ENCODE measurements at regions not wholly inside any gene's neighbourhood (a gene's known extent, or its start where the extent isn't known, plus 50 kb on each side); places are given as distances from the start of the nearest gene placed in this dataset.

DNA sequence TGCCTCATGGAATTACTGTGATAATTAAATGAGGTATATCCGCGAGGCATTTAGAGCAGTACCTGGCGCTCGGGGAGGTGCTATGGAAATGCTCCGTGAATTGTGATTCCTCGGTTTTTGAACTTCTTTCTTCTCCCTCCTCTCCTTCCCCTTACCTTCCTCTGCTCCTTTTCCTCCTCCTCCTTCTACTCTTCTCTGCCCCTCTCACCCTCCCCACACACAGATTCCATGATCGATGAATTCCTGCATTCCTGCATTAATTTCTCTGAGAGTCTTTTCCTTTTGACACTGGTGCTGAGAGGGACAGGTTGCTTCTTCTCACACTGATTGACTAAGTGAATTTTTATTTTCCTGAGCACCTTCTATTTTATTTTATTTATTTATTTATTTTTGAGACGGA lies 101.2 kb upstream of the RGMA start:
- H3K36me3 ChIP-seq: no peaks in the 10 kb centered on the region
- no peak overlapping the region for H3K4me3 ChIP-seq
- H3K9me3 ChIP-seq: no peaks in the 10 kb centered on the region
- WGBS, 2 donors: 82 to 87% methylated on average over 8 of the region's 8 CpGs
- TF ChIP-seq, protein P1, sequence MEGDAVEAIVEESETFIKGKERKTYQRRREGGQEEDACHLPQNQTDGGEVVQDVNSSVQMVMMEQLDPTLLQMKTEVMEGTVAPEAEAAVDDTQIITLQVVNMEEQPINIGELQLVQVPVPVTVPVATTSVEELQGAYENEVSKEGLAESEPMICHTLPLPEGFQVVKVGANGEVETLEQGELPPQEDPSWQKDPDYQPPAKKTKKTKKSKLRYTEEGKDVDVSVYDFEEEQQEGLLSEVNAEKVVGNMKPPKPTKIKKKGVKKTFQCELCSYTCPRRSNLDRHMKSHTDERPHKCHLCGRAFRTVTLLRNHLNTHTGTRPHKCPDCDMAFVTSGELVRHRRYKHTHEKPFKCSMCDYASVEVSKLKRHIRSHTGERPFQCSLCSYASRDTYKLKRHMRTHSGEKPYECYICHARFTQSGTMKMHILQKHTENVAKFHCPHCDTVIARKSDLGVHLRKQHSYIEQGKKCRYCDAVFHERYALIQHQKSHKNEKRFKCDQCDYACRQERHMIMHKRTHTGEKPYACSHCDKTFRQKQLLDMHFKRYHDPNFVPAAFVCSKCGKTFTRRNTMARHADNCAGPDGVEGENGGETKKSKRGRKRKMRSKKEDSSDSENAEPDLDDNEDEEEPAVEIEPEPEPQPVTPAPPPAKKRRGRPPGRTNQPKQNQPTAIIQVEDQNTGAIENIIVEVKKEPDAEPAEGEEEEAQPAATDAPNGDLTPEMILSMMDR (IDR thresholded peaks at IDR 0.05): no peak
- DNase-seq (no peak), FAIRE-seq (no peak), ATAC-seq (no peak)
- no peaks in the 10 kb centered on the region for H3K4me1 ChIP-seq
- H3K27ac ChIP-seq: no peak overlapping the region
- no peaks in the 10 kb centered on the region for H3K27me3 ChIP-seq
- intact Hi-C loops (cut with DNase I): no loop called here

DNA sequence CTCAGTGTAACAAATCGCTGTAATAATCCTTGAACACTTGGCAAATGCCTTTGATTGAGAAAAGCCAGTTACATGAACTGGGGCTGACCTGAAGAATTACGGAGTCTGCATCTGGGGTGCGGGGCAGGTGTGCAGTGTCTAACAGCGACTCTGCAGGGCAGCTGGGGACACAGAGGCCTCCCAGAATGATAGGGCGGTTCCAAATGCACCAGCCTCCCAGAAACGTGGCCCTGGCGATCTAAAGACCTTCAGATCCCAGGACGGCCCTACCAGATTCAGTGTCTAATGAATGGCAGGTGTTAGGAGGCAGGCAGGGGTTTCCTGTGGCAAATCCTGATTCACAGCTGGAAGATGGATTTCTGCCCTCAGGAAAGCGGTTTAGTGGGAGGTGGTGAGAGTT lies 100.5 kb upstream of the RGMA start:
- FAIRE-seq: no peak
- WGBS, 2 donors: 48 to 64% methylated on average over 9 of the region's 9 CpGs

DNA sequence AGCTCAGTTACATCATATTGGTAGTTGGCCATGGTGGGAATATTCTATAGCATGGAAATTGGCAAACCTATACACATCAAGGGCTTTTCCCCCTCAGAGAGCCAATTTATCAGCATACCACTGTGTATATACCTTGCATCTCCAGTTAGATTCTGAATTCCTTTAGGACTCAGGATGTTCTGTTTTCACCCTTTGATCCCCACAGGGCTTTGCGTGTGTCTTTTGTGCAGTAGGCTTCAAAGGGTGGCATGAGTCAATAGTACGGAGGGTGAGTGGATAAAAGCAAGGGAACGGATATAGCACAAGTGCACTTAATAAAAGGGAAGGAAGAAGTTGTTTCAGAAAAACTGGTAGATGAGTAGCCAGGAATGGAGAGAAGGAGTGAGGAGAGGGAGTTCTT lies 99.2 kb upstream of the RGMA start:
- TF ChIP-seq, protein P1 (IDR thresholded peaks at IDR 0.05): no peak
- Histone ChIP-seq H3K27ac (no peak overlapping the region), H3K9me3 (no peaks in the 10 kb centered on the region), H3K36me3 (no peaks in the 10 kb centered on the region), H3K4me3 (no peak overlapping the region), H3K4me1 (no peaks in the 10 kb centered on the region), H3K27me3 (no peaks in the 10 kb centered on the region)
- DNase-seq (no peak), FAIRE-seq (no peak), ATAC-seq (no peak)
- intact Hi-C loops (cut with DNase I): no loop called here
- 87 to 91% methylated on average over 3 of the region's 3 CpGs for WGBS, 2 donors

More for the DNA sequence above, 100.5 kb upstream of the RGMA start:
- TF ChIP-seq, protein P1 (IDR thresholded peaks at IDR 0.05): no peak
- H3K27me3 ChIP-seq: no peaks in the 10 kb centered on the region
- H3K4me3 ChIP-seq: no peak overlapping the region
- intact Hi-C loops (cut with DNase I): no loop called here
- H3K36me3 ChIP-seq: no peaks in the 10 kb centered on the region
- ATAC-seq (no peak), DNase-seq (no peak)
- no peak overlapping the region for H3K27ac ChIP-seq
- no peaks in the 10 kb centered on the region for H3K4me1 ChIP-seq
- no peaks in the 10 kb centered on the region for H3K9me3 ChIP-seq

DNA sequence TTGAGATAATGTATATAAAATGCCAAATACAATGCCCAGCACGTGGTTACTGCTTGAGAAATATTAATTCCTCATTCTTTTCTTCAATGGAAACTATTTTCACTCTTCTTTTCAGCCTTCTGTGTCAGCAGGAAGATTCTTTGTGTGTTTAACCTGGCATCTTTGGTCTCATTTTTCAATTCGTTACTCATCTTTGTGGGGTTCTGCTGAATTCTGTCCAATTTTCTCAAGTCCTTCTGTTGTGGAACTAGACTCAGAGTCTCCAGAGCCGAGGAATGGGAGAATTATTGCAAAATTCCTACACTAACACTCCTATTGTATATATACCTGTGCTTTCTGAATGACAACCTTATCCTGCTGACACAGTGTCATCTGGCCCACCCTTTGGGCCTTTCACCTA lies 96.8 kb upstream of the RGMA start:
- no peaks in the 10 kb centered on the region for H3K9me3 ChIP-seq
- no peak for FAIRE-seq
- TF ChIP-seq, protein P1 (IDR thresholded peaks at IDR 0.05): no peak
- H3K27me3 ChIP-seq: no peaks in the 10 kb centered on the region
- DNase-seq: no peak
- intact Hi-C loops (cut with DNase I): no loop called here
- no peak overlapping the region for H3K4me3 ChIP-seq
- H3K4me1 ChIP-seq: no peaks in the 10 kb centered on the region
- WGBS, 2 donors: 72 to 77% methylated on average over 3 of the region's 3 CpGs
- no peak for ATAC-seq
- H3K27ac ChIP-seq: no peak overlapping the region
- H3K36me3 ChIP-seq: no peaks in the 10 kb centered on the region

DNA sequence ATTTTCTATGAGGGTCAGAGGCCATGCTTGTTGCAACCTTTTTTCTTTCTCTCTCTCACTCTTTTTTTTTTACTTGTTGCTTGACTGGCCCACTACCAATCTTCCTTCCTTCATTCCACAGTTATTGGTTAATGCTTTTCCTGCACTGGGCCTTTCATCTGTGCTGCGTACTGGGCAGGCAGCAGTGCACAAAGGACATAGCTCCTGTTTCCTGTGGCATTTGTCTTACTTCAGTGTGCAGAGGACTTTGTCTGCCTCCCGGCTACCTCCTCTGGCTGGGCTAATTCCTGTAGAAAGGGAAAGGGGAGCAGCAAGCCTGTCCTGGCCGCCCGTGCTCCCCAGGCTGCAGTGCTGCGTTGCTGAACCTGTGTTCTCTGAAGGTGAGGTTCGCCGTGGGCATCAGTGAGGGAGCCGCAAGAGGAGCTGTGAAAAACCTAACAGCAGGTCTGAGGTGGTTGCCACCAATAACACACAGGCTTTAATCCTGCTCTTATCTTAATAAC lies 93.7 kb upstream of the RGMA start:
- DNase-seq (no peak), ATAC-seq (no peak), FAIRE-seq (no peak)
- intact Hi-C loops (cut with DNase I): no loop called here
- Histone ChIP-seq H3K27ac (no peak overlapping the region), H3K4me1 (no peaks in the 10 kb centered on the region), H3K9me3 (no peaks in the 10 kb centered on the region), H3K27me3 (no peaks in the 10 kb centered on the region), H3K36me3 (no peaks in the 10 kb centered on the region), H3K4me3 (no peak overlapping the region)
- TF ChIP-seq, protein P1 (IDR thresholded peaks at IDR 0.05): no peak
- 81 to 87% methylated on average over 8 of the region's 8 CpGs for WGBS, 2 donors
